ENCODE measurements at regions not wholly inside any gene's neighbourhood (a gene's known extent, or its start where the extent isn't known, plus 50 kb on each side); places are given as distances from the start of the nearest gene placed in this dataset.

DNA sequence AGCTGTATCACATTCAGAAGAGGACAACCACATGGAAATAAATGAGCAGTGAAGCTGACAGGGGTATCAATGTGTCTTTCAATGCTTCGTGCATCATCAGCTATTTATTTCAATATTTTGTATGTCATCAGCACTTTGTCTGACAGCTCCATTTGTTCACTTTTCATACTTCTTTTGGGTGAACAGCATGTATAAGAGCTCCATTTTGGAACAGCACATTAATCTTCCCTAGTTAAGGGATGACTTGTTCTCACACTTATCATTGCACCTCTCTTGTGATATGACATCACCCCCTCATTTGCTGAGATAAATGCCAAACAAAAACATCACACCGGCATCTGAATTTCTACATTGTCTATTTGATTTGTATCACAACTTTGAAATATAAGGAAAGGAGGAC, 190.6 kb upstream of the SAMSN1 start:
- no peak for TF ChIP-seq POLR2A (IDR thresholded peaks at IDR 0.05)
- TF ChIP-seq, protein P1, sequence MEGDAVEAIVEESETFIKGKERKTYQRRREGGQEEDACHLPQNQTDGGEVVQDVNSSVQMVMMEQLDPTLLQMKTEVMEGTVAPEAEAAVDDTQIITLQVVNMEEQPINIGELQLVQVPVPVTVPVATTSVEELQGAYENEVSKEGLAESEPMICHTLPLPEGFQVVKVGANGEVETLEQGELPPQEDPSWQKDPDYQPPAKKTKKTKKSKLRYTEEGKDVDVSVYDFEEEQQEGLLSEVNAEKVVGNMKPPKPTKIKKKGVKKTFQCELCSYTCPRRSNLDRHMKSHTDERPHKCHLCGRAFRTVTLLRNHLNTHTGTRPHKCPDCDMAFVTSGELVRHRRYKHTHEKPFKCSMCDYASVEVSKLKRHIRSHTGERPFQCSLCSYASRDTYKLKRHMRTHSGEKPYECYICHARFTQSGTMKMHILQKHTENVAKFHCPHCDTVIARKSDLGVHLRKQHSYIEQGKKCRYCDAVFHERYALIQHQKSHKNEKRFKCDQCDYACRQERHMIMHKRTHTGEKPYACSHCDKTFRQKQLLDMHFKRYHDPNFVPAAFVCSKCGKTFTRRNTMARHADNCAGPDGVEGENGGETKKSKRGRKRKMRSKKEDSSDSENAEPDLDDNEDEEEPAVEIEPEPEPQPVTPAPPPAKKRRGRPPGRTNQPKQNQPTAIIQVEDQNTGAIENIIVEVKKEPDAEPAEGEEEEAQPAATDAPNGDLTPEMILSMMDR (IDR thresholded peaks at IDR 0.05), result no peak
- TF ChIP-seq POLR2AphosphoS5 (IDR thresholded peaks at IDR 0.05), result no peak
- no peak for TF ChIP-seq EP300 (IDR thresholded peaks at IDR 0.05)
